NCI-H1105 treated with DMSO at 0.1 percent for 48 hours (cell line): ENCODE measurements at regions not wholly inside any gene's neighbourhood (a gene's known extent, or its start where the extent isn't known, plus 50 kb on each side); places are given as distances from the start of the nearest gene placed in this dataset.

Source experiments
- DNase-seq: peaks from one replicate; lab custom pipeline; 2025; lab: John Stamatoyannopoulos, UW

DNA sequence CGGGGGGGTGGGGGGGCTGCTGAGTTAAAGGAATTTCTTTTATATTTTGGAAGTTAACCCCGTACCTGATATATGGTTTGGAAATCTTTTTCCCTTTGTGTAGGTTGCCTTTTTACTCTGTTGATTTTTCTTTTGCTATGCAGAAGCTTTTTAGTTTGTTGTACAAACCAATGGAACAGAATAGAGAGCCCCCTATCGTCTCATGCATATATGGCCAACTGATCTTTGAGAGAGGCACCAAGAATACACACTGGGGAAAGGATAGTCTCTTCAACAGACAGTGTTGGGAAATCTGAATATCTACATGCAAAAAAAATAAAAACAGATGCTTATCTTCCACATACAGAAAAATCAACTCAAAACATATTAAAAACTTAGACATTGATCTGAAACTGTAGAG, 647.8 kb upstream of the KLHL29 start:
- DNase-seq: no peak

DNA sequence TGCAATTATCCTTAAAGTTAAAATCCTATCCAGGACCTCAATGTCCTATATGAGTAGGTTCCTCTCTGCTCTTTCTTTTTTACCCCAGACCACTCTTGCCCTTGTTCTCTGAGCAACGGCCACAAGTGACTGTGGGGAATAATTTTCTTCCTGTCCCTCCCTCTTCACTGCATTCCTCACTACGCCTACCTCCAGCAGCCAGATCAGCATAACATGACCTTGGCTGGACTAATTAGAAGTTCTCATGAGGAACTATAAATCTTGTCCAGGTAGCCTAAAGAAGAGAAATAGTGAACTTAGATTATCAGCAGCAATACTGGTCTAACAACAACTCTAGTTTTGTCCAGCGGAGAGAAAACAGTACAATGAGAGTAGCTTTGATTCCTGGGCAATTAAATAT, 643.8 kb upstream of the KLHL29 start:
- no peak for DNase-seq

DNA sequence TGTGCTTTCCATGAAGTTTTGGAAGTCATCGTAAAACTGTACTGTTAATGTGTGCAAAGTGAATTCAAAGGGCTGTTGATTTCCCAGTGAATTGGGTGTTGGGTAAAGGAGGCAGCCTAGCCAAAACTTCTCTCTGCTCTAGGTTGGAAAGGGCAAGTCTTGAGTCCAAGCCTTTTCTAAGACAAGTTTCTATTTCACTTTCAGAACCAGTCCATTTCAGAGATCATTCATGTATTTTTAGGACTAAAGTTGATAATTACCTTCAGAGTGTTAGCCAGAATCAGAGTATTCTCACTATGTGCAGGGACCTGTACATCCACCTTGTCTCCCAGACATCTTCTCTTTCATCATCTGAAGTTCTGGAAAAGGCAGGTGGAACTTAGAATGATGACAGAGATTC, 636.1 kb upstream of the KLHL29 start:
- DNase-seq: no peak

DNA sequence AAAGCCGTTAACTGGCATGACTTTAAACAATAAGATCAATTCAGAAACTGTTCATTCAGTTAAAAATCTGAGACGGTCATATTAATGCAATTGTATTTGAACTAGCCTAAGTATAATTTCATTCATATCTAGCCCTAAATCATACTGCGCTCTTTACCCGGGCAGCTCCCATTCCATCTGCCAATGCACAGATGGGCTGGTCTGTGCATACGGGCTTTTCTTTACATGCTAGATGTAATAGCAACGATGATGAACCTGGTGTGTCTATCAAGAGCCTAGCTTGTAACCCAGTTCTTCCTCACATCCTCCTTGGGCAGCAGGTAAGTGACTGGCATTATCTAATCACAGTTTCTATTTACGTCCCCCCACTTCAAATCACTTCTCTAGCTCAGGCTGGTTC, 631.5 kb upstream of the KLHL29 start:
- no peak for DNase-seq

DNA sequence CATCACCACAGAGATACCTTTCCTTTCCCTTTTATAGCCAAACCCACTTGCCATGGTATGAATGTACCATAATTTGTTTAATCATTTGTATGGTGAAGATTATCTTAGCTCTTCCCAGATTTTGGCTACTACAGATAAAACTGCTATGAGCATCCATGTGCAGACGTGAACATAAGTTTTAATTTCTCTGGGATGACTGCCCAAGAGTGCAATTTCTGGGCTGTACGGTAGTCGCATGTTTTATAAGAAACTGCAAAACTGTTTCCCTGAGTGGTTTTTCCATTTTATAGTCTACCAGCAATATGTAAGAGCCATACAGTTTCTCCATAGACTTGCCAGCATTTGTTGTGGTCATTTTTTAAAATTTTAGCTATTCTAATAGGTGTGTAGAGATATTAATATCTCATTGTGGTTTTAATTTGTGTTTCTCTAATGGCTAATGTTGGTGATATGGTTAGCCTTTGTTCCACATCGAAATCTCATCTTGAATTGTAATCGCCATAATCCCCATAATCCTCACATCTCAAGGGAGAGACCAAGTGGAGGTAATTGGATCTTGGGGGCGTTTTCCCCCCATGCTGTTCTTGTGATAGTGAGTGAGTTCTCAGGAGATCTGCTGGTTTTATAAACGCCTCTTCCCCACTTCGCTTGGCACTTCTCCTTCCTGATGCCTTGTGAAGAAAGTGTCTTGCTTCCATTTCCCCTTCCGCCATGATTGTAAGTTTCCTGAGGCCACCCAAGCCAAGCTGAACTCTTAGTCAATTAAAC, 628.5 kb upstream of the KLHL29 start:
- DNase-seq: no peak

DNA sequence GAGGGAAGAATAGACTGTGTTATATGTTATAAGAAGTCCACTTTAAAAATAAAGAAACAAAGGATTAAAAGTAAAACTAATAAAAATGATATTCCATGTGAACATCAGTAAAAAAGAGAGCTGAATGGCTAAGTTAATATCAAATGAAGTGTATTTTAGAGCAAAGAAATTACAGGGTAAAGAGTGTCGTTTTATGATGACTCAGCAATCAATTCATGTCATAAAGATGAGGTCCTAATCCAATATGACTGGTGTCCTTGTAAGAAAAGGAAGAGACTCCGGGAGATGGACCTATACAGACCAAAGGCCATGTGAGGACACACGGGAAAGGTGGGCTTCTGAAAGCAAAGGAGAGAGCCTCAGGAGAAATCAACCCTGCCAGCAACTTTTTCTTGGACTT, 615.5 kb upstream of the KLHL29 start:
- DNase-seq: no peak

DNA sequence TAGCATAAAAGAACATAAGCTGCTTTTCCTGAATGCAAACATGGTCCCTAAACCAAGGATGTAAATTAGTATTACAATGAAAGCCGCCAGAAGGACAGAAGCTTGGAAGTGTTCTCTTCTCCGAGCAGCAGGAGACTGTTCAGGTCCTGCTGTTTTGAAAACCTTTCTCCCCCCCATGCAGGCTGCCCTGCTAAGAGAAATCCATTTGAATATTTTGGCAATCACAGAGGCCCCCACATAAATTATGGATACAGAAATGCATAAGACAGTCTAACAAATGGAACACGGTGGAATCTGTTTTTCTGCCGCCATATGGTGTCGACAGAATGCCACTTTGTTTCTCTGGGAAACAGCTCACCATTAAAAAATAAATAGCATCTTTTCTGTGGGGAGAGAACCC, 600.4 kb upstream of the KLHL29 start:
- no peak for DNase-seq

DNA sequence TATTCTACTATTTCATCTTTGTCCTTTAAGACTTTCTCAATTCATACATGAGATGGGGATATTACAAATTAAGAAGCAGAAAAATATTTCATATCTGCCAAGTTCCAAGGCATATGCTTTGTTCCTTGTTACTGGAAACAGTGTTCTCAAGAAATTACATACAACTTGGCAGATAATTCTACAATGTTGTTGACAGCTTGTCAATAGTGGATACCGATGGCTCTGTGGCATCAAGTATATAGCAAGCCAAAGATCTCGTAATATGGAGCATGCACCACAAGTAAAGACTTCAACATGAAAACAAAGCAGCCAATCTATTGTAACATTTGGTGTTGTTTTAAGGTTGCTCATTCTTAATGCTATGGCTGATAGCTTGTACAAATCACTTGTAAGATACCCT, 598.2 kb upstream of the KLHL29 start:
- DNase-seq: no peak

DNA sequence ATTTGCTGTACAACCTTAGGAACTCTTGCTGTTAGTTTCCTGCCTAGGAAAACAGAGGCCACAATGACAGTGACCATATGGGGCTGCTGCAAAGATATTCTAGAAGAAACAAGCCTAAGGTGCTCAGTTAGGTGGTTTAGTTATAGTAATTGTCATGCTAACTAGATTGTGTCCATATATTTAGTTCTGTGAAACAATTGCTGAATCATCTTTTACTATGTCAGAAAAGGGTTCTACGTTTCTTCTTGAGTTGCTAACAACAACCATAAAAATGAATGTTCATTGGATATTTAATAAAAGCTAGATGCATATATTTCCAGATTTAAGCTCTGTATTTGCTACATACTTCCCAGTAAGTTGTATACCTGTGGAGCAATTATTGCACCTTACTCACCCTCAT, 597.2 kb upstream of the KLHL29 start:
- DNase-seq: no peak

DNA sequence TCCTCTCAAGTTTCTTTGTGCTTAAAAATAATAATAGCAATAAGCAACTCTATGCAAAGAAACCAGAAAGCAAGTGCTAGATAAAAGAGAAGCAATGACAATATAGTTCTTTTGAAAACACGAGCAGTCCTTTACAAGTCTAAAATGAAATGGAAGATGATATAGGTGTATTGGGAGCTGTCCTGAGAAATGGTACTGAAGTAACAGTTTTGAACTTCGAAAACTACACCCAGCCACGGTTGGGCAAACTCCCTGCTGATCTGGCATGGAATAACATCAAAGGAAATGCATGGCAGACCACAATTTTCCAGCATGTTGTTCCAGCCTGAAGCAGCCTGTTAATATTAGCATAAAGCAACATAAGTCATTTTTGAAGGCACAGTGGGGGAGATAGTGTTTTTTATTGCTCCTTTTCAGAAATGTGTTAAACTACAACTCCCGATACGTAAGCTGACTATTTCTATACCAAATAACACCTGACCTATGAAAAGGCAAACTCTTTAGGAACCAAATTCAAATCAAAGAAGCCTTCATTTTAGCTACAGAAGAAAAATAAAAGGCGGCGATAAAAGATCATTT, 596.1 kb upstream of the KLHL29 start:
- no peak for DNase-seq

DNA sequence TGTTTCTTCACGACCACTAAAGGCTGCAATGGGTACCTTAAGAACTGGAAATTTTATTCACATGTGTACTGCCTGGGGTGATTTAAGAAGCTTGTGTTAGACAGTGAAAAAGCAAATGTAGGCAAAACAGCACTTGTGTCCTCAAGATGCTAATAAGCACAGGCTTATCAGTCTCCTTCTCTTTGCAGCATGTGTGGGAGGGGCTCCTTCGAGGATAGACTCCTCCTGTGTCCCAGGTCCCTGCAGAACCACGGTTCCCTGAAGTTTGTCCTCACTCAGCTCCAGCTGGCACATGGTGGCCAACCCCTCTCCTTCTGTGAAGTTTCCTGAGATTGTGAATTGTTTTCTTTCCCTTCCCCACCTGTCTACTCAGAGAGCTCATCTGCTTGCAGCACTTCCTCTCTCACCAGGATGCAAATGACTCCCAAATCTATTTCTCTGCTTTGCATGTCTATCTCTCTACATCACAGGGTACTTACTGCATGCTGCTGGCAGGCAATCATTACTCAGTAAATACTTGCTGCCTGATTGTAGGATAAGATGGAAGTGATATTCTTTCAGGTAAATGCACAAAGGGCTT, 589.6 kb upstream of the KLHL29 start:
- no peak for DNase-seq

DNA sequence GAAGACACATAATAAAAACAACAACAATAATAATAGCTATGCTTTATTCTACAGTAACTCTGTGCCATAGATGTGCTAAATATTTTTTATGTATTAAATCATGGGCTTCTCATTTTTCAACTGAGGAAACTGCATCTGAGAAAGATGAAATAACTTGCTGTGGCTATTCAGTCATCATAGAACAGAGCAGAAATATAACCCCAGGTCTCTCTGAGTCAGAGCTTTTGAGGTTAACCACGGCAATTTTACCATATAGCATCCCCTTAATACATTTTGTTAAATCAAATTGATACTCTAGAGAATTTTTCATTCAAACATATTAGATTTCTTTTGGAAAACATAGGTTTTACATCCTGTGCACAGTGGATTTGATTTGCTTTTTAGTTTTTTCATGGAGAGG, 586.6 kb upstream of the KLHL29 start:
- no peak for DNase-seq

DNA sequence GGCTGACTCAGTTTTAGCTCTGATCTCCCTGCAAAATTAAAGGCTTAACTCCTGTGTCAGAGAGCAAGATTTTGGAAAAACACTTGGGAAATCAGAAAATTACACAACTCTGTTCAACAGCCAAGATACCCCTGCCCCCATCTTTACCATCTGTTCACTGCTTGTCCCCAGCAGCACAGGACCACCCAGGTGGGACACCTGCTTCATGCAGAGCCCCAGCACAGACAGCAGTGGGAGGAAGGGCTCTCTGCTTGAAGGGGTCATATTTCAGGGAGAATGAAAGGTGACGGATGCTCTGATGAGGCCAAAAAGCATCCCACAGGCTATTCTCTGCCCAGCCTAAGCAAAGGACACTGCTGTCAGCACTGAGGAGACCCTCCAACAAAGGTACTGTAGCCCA, 584.6 kb upstream of the KLHL29 start:
- no peak for DNase-seq

DNA sequence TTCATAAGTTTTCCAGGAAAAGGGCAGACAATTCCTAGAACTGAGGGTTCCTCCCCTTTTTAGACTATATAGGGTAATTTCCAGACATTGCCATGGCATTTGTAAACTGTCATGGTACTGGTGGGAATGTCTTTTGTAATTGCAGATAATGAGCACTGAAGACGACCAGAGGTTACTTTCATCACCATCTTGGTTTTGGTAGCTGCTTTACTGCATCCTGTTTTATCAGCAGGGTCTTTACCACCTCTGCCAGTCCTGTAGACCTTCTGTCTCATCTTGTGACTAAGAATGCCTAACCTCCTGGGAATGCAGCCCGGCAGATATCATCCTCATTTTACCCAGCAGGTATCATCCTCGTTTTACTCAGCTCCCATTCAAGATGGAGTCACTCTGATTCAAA, 583.9 kb upstream of the KLHL29 start:
- DNase-seq: no peak

DNA sequence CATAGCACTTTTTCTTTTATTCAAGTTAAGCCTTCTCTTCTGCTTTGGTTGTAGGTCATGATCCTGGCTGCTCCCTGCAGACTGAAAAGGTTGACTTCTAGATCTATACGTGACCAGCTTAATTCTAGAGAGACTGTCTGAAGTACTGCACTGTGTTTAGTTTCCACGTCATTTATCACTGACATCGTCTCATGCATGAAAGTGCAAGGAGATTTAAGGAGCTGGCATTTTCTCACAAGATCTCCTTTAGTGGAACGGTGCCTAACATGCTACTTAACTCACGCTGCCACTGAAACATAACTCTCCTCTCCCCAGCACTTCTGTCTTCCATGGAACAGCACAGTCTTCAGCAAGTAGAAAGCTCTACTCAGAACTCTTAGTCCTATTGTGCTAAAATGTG, 583.0 kb upstream of the KLHL29 start:
- DNase-seq: no peak

DNA sequence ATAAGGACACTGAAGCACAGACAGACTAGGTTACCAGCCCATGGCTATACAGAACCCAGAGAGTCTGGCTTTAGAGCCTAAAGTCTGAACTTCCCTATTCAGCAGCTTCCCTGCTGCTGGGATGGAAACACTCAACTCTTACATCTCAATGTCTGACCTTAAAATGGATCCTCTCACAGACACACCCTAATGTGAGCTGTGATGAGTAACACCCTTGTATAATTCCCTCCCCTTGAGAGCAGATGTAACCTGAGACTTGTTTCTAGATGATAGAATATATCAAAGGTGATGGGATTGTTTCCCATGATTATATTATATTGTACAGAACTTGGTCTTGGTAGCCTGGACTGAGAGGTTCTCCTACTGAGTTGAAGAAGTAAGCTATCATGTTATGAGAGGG, 577.1 kb upstream of the KLHL29 start:
- DNase-seq: no peak

DNA sequence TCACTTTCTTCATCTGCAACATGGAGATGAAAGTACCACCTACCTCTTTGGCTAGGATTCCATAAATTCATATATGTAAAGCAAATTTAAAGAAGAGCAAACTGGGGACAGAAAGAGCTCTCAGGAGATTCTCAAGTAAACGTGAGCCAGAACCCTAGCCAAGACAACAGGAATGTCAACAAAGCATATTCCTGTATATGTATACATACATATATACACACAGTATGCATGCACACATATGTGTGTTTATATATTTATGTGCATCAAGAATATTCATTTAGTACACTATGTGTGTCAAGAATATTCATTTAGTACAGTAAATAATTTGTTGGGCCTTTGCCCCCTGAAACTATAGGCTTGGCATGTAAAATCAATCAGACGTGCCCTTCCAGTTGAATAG, 574.4 kb upstream of the KLHL29 start:
- DNase-seq: no peak

DNA sequence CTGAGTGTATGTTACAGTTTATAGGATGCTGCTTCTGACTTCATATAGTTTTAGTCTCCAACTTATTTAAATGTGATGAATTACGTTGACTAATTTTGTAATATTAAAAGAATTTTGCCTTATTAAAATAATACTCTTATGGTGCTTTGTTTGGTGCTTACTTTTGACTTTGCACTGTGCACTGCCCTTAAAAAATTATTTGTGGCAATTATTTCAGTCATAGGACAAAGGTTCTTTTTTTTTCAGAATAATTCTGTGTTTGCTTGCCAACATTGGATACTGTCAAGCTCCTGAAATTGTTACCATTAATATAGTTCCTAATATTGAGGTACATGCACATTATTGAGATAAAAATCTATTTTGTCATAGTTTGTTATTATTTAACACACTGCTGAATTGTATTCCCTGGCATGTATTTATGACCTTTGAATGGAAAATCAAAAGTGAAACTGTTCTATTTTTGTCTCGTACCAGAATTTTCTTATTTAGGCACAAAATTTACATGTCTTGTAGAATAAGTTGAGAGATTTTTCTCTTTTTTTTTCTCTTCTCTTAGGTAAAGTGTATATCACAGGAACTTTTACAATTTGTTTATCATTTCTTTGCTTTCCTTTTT, 572.8 kb upstream of the KLHL29 start:
- DNase-seq: no peak

DNA sequence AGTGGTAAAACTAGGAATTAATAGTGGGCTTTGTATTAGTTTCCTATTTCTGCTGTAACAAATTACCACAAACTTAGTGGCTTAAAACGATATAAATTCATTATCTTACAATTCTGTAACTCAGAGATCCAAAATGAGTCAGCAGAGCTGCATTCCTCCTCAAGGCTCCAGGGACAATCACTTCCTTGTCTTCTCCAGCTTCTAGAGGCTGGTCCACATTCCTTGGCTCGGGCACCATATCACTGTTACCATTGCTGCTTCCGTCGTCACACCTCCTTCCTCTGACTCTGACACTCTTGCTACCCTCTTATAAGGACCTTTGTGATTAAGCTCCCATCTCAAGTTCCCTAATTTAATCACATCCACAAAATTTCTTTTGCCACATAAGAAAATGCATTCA, 567.8 kb upstream of the KLHL29 start:
- DNase-seq: no peak

DNA sequence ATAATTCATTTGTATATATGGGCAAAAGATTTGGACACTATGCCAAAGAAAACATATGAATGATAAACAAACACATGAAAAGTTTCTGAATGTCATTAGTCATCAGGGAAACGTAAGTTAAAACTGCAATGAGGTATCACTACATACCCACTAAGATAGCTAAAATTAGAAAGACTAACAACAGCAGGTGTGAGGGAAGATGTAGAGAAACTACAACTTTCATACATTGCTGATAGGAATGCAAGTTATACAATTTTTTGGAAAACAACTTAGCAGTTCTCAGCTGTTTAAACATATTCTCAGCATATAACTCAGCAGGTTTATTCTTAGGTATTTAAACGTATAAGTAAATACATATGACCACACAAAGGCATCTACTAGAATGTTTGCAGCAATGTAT, 563.5 kb upstream of the KLHL29 start:
- DNase-seq: no peak

DNA sequence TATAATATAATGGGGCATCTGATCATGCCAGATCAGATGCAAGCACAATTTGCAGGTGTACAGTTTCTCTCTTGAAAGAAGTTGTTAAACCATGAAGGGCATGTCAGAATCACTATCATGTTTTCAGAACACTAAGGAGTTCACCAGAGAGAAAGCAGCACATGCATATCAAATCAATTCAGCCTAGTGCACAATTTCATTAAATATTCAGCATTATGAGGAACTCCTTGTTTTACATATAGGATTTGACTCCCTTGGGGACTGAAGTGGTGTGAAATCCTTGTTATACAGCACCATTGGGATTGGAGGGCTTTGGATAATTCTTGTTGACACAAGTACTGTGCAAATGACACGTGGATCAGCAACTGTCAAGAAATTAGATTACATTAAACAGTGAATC, 562.1 kb upstream of the KLHL29 start:
- no peak for DNase-seq

DNA sequence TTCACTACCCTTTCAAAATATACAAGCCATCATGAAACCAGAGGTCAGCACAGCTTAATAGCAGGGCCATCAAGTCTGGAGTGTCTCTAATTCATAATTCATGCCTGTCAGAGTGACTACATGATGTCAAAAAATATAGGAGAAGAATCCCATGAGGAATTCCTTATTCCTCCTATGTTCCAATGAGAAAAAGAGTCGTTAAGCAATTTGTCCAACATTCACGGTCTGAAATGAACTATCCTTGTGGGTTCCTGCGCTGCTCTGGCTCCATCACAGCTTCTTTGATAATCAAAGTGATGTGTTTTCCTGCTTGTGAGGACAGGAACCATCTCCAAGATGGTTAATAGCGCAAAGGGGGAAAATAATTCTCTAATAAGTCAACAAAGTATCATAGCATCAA, 560.4 kb upstream of the KLHL29 start:
- no peak for DNase-seq

DNA sequence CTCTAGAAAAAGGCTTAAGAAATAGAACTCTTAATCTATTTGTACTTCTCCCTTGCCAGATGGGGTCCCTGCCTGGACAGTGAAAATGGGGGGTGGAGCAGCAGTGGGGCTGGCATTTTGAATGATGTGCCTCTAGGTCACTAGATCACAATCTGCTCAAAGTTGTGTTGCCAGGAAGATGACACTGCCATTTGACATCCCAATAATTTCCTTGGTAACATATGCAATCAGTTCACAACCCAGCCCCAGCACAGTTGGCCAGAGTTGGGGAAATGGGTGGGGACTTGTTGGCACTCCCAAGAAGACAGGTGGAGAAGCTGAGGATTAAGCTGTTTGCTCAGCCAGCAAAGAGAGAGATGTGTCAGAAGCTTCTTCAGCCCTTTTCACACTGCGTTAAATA, 558.3 kb upstream of the KLHL29 start:
- DNase-seq: no peak

DNA sequence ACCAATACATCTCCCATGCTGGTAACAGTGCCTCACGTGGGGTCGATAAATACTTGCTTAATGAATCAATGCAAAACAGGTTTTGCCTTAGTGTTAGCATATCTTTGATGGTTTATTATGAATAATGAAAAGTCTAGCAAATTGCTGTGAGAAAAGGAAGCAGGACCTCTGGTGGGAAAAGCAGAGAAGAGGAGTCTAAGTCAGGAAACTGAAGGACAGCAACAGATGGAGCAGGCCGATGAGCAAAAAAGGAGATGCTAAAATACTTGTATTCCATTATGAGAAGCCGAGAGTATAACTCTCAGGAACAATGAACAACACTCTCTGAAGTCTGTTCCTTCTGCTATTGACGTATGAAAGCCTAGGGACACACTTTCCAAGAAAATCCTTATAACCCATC, 555.2 kb upstream of the KLHL29 start:
- DNase-seq: no peak
